OCI-LY3 (cell line): ENCODE measurements at regions not wholly inside any gene's neighbourhood (a gene's known extent, or its start where the extent isn't known, plus 50 kb on each side); places are given as distances from the start of the nearest gene placed in this dataset.

ENCODE experiments used
- H2AFZ ChIP-seq: fragments of 200-600, 300-600 bp; shearing (Covaris generic); 2 replicates; pipeline ENCODE4 v1.6.0; 2014; ENCODE audit warnings: antibody characterized with exemption, low read depth, low read length
- H3K27ac ChIP-seq: fragments of 200-600, 300-600 bp; sonication (generic); 2 replicates; pipeline ENCODE4 v1.5.1; 2014; ENCODE audit warnings: mild to moderate bottlenecking, low read length, moderate library complexity, mixed read lengths
- H3K27me3 ChIP-seq: fragments of 200-600, 300-600 bp; sonication (generic); 2 replicates; pipeline ENCODE4 v1.6.1; 2014; ENCODE audit warnings: low read depth, low read length, mixed read lengths
- H3K36me3 ChIP-seq: fragments of 200-600, 300-600 bp; sonication (generic); replicated peaks from 2 replicates; pipeline ENCODE3; 2014; ENCODE audit warnings: low read depth, low read length, mixed read lengths
- H3K4me1 ChIP-seq: fragments of 300-600, 200-600 bp; sonication (generic); 2 replicates; pipeline ENCODE4 v1.6.1; 2014; ENCODE audit warnings: low read length, mixed read lengths
- H3K4me2 ChIP-seq: fragments of 200-600, 300-600 bp; sonication (generic); 2 replicates; pipeline ENCODE4 v1.6.1; 2014; ENCODE audit warnings: low read length, mixed read lengths
- H3K4me3 ChIP-seq: fragments of 300-600, 200-600 bp; sonication (generic); 2 replicates; pipeline ENCODE4 v1.5.1; 2014; ENCODE audit warnings: antibody characterized with exemption, mild to moderate bottlenecking, low read length, moderate library complexity
- H3K79me2 ChIP-seq: fragments of 300-600, 200-600 bp; shearing (Covaris generic); 2 replicates; pipeline ENCODE4 v1.6.1; 2014; ENCODE audit warnings: mild to moderate bottlenecking, low read length, mixed read lengths
- H3K9ac ChIP-seq: fragments of 300-600, 200-600 bp; shearing (Covaris generic); 2 replicates; pipeline ENCODE4 v1.6.0; 2014; ENCODE audit warnings: mild to moderate bottlenecking, low read length, moderate library complexity
- H3K9me3 ChIP-seq: fragments of 200-600, 300-600 bp; shearing (Covaris generic); 2 replicates; pipeline ENCODE4 v1.6.1; 2014; ENCODE audit warnings: low read length, mixed read lengths; ENCODE audit not compliant: insufficient read depth
- H4K20me1 ChIP-seq: fragments of 200-600, 300-600 bp; sonication (generic); 2 replicates; pipeline ENCODE4 v1.6.1; 2016; ENCODE audit warnings: low read length, mixed read lengths; ENCODE audit not compliant: insufficient read depth
- CTCF ChIP-seq: fragments of 200-600, 300-600 bp; sonication (generic); IDR thresholded peaks from 2 replicates; pipeline ENCODE4 v1.5.1; 2014; ENCODE audit warnings: antibody characterized with exemption, low read length, low read depth
- EZH2phosphoT487 ChIP-seq: fragments of 200-600 bp; shearing (Covaris generic); IDR thresholded peaks from 2 replicates; pipeline ENCODE4 v1.6.1; 2018; ENCODE audit warnings: antibody characterized with exemption, mixed run types, low read depth

DNA sequence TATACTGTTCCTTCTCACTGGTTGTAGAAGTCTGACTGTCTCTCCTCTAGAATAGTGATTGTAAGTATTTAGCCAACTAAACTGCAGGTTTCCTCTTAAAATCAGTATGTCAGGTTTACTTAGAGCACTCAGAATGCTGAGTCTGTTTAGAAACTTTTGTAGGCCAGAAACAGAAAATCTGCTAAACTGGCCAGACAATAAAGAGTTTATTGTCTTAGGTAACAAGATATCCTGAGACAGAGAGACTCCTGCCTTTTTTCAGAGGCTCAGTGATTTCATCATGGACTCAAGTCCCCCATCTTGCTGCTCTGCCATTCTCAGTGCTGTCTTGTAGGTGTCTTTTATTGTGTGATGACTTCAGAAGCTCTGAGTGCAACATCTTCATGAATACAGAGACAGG is 279.0 kb downstream of the MFSD1 start:
- H3K4me1 ChIP-seq = no peaks in the 10 kb centered on the region
- H3K27me3 ChIP-seq = no peaks in the 10 kb centered on the region
- no peaks in the 10 kb centered on the region for H3K79me2 ChIP-seq
- H3K4me2 ChIP-seq = no peak overlapping the region
- no peaks in the 10 kb centered on the region for H3K36me3 ChIP-seq
- TF ChIP-seq CTCF = no peak
- no peak for TF ChIP-seq EZH2phosphoT487
- no peak overlapping the region for H2AFZ ChIP-seq
- no peak overlapping the region for H3K9ac ChIP-seq
- no peak overlapping the region for H3K4me3 ChIP-seq
- H3K27ac ChIP-seq = no peak overlapping the region
- no peaks in the 10 kb centered on the region; the same call in 1 of the 2 replicates for H3K9me3 ChIP-seq
- H4K20me1 ChIP-seq = no peaks in the 10 kb centered on the region

GRCh38 chr3:159082519-159082918 is 280.7 kb downstream of the MFSD1 start:
- no peaks in the 10 kb centered on the region for H4K20me1 ChIP-seq
- no peaks in the 10 kb centered on the region for H3K4me1 ChIP-seq
- no peak overlapping the region for H2AFZ ChIP-seq
- H3K4me2 ChIP-seq = no peak overlapping the region
- no peaks in the 10 kb centered on the region for H3K27me3 ChIP-seq
- H3K9me3 ChIP-seq = no peaks in the 10 kb centered on the region; the same call in 1 of the 2 replicates
- no peak overlapping the region for H3K4me3 ChIP-seq
- no peak overlapping the region for H3K9ac ChIP-seq
- no peaks in the 10 kb centered on the region for H3K36me3 ChIP-seq
- H3K27ac ChIP-seq = no peak overlapping the region
- TF ChIP-seq EZH2phosphoT487 = no peak
- TF ChIP-seq CTCF = no peak
- no peaks in the 10 kb centered on the region for H3K79me2 ChIP-seq

- no peaks in the 10 kb centered on the region for H3K9me3 ChIP-seq
- H3K4me2 ChIP-seq = no peak overlapping the region
- H4K20me1 ChIP-seq = no peaks in the 10 kb centered on the region
- H3K36me3 ChIP-seq = no peaks in the 10 kb centered on the region
- no peak overlapping the region for H3K27ac ChIP-seq
- no peak overlapping the region for H2AFZ ChIP-seq
- no peaks in the 10 kb centered on the region for H3K79me2 ChIP-seq
- H3K4me3 ChIP-seq = no peak overlapping the region
- TF ChIP-seq EZH2phosphoT487 (no peak), CTCF (no peak)
- H3K9ac ChIP-seq = no peak overlapping the region
- H3K27me3 ChIP-seq = no peaks in the 10 kb centered on the region
- H3K4me1 ChIP-seq = no peaks in the 10 kb centered on the region
Measured at GRCh38 chr3:159091936-159092335, 290.1 kb downstream of the MFSD1 start.

DNA sequence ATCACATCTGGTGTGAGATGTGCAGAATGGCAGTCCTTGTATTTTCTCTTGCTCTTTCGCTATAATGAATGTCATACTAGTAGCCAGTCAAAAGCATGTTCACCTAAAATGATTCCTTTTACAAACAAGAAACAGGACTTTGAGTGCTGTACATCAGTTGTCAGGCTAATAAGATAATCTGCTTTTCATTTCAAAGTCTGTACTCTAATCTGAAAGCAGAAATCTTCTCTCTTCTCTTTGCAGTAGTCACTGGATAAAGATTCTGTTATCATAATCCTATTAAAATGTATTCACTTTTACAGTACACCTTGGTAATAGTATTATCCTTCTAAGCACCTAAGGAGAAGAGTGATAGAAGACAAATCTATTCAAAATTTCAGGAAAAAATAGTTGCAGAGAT is 300.1 kb downstream of the MFSD1 start:
- Histone ChIP-seq H3K27ac (no peak overlapping the region), H3K4me3 (no peak overlapping the region), H3K9me3 (no peaks in the 10 kb centered on the region), H3K4me2 (no peak overlapping the region), H3K27me3 (no peaks in the 10 kb centered on the region), H3K36me3 (no peaks in the 10 kb centered on the region), H3K4me1 (no peaks in the 10 kb centered on the region), H3K79me2 (no peaks in the 10 kb centered on the region), H4K20me1 (no peaks in the 10 kb centered on the region), H2AFZ (no peak overlapping the region), H3K9ac (no peak overlapping the region)
- TF ChIP-seq EZH2phosphoT487 = no peak
- no peak for TF ChIP-seq CTCF
